B cell (primary cell): ENCODE measurements at regions not wholly inside any gene's neighbourhood (a gene's known extent, or its start where the extent isn't known, plus 50 kb on each side); places are given as distances from the start of the nearest gene placed in this dataset.

ENCODE experiments used
- ATAC-seq: fragments of 200-7000 bp; cut with Tn5 transposase; one replicate; pipeline ENCODE4 v1.10.0; 2021; ENCODE audit warnings: low read depth, mild to moderate bottlenecking, moderate number of reproducible peaks, moderate library complexity
- CTCF ChIA-PET: fragments of 350-600 bp; sonication (Branson Sonifier 250); formaldehyde crosslinking; loops from one replicate; lab custom pipeline; 2021; ENCODE audit warnings: antibody characterized with exemption, inconsistent platforms; lab: Charles Lee
- POLR2A ChIA-PET: fragments of 350-600 bp; sonication (Branson Sonifier 250); formaldehyde crosslinking; loops from one replicate; lab custom pipeline; 2021; ENCODE audit warnings: antibody characterized with exemption; lab: Charles Lee
- DNase-seq: peaks from one replicate; pipeline ENCODE4 v3.0.0; 2013
- H2AFZ ChIP-seq: 2 replicates; pipeline ENCODE4 v1.6.1; 2012; ENCODE audit warnings: mild to moderate bottlenecking, low read depth, low read length; ENCODE audit not compliant: insufficient read depth, poor library complexity, severe bottlenecking
- H3K27ac ChIP-seq, 2 donors: 1 replicate in 1 of 2; 2 replicates in 1 of 2; pipeline ENCODE4 v1.5.1; 2012 to 2013; ENCODE audit warnings: low read length in 2 of 2, mild to moderate bottlenecking in 2 of 2, moderate library complexity in 1 of 2
- H3K27me3 ChIP-seq, 4 experiments: fragments of 200-600 bp in 1 of 4; sonication (generic) in 1 of 4; replicated peaks in 1 of 4; 1 replicate in 2 of 4; 2 replicates in 2 of 4; pipeline versions ENCODE4 v1.6.1 to v1.7.0; 2013 to 2016; ENCODE audit warnings: low read length in 3 of 4, mild to moderate bottlenecking in 2 of 4, mixed read lengths in 1 of 4, moderate library complexity in 1 of 4; ENCODE audit not compliant: insufficient read depth in 4 of 4, control insufficient read depth in 3 of 4; ENCODE audit errors: control extremely low read depth in 1 of 4
- H3K36me3 ChIP-seq, 2 experiments: replicated peaks in 1 of 2; 1 replicate in 1 of 2; 2 replicates in 1 of 2; pipeline versions ENCODE4 v1.6.1 to v1.7.1; 2013; ENCODE audit warnings: low read length in 1 of 2; ENCODE audit not compliant: insufficient read depth in 2 of 2, control insufficient read depth in 1 of 2; ENCODE audit errors: control extremely low read depth in 1 of 2, extremely low read depth in 1 of 2
- H3K4me1 ChIP-seq, 2 donors: fragments of 200-600 bp in 1 of 2; sonication (generic) in 1 of 2; 1 replicate in 1 of 2; 2 replicates in 1 of 2; pipeline versions ENCODE4 v1.5.1 to v1.6.1; 2013 to 2017; ENCODE audit warnings: low read length in 2 of 2; ENCODE audit not compliant: control insufficient read depth in 2 of 2, insufficient read depth in 2 of 2
- H3K4me2 ChIP-seq: replicated peaks from 2 replicates; pipeline ENCODE3; 2012; ENCODE audit warnings: mild to moderate bottlenecking, low read depth, low read length; ENCODE audit not compliant: poor library complexity, severe bottlenecking
- H3K4me3 ChIP-seq, 5 experiments: fragments of 200-600 bp in 1 of 5; sonication (generic) in 1 of 5; 1 replicate in 3 of 5; 2 replicates in 2 of 5; pipeline versions ENCODE4 v1.5.1 to v1.7.0; 2011 to 2016; ENCODE audit warnings: low read length in 4 of 5, mild to moderate bottlenecking in 4 of 5, low read depth in 2 of 5, control low read depth in 1 of 5, moderate library complexity in 1 of 5; ENCODE audit not compliant: insufficient read depth in 1 of 5; ENCODE audit errors: control extremely low read depth in 1 of 5, extremely low read depth in 1 of 5
- H3K79me2 ChIP-seq: fragments of 200-600 bp; sonication (generic); one replicate; pipeline ENCODE4 v1.6.0; 2016; ENCODE audit warnings: low read length; ENCODE audit not compliant: control insufficient read depth, insufficient read depth
- H3K9ac ChIP-seq: fragments of 200-600 bp; sonication (generic); 2 replicates; pipeline ENCODE4 v1.6.1; 2017; ENCODE audit warnings: mild to moderate bottlenecking, low read length, moderate library complexity
- H3K9me3 ChIP-seq, 3 donors: one replicate each; pipeline versions ENCODE4 v1.6.1 to v1.7.1; 2013; ENCODE audit warnings: low read length in 2 of 3; ENCODE audit not compliant: control insufficient read depth in 2 of 3, insufficient read depth in 1 of 3; ENCODE audit errors: control extremely low read depth in 1 of 3
- H4K20me1 ChIP-seq: 2 replicates; pipeline ENCODE4 v1.6.0; 2012; ENCODE audit warnings: mild to moderate bottlenecking, low read length; ENCODE audit not compliant: insufficient read depth, control insufficient read depth, poor library complexity, severe bottlenecking
- H3K27ac Mint-ChIP-seq: one replicate; pipeline ENCODE4 v1.8.0; 2021; ENCODE audit warnings: mixed read lengths
- H3K27me3 Mint-ChIP-seq: one replicate; pipeline ENCODE4 v1.8.0; 2021; ENCODE audit warnings: mixed read lengths
- H3K4me1 Mint-ChIP-seq: one replicate; pipeline ENCODE4 v1.8.0; 2021; ENCODE audit warnings: mixed read lengths
- H3K4me3 Mint-ChIP-seq: one replicate; pipeline ENCODE4 v1.8.0; 2021; ENCODE audit warnings: mixed read lengths
- H3K9me3 Mint-ChIP-seq: one replicate; pipeline ENCODE4 v1.8.0; 2022; ENCODE audit warnings: mixed read lengths; ENCODE audit not compliant: insufficient read depth
- EZH2 ChIP-seq: IDR thresholded peaks from 2 replicates; pipeline ENCODE4 v1.6.1; 2012; ENCODE audit warnings: borderline replicate concordance, low read depth, mild to moderate bottlenecking, moderate library complexity, low read length; ENCODE audit not compliant: insufficient read depth, poor library complexity, severe bottlenecking
- WGBS: methylation state at CpG from one replicate; pipeline ENCODE4 v1.1.5; 2013; ENCODE audit warnings: missing lambda C conversion rate; ENCODE audit not compliant: insufficient coverage; 5-methylcytosine and 5-hydroxymethylcytosine counted together
- intact Hi-C: fragments of 100-400 bp; cut with micrococcal nuclease; formaldehyde crosslinking; loops from one replicate; pipeline ENCODE4 v1.10.0; 2022
- TF ChIP-seq, protein P1 (sequence below): fragments of 200-600 bp; IDR thresholded peaks from one replicate; pipeline ENCODE4 v1.8.0; 2022; ENCODE audit warnings: antibody characterized with exemption, mild to moderate bottlenecking

GRCh38 chr15:96440978-96441377 lies 110.5 kb downstream of the NR2F2 start:
- intact Hi-C loops = no loop called here
- TF ChIP-seq, protein P1, sequence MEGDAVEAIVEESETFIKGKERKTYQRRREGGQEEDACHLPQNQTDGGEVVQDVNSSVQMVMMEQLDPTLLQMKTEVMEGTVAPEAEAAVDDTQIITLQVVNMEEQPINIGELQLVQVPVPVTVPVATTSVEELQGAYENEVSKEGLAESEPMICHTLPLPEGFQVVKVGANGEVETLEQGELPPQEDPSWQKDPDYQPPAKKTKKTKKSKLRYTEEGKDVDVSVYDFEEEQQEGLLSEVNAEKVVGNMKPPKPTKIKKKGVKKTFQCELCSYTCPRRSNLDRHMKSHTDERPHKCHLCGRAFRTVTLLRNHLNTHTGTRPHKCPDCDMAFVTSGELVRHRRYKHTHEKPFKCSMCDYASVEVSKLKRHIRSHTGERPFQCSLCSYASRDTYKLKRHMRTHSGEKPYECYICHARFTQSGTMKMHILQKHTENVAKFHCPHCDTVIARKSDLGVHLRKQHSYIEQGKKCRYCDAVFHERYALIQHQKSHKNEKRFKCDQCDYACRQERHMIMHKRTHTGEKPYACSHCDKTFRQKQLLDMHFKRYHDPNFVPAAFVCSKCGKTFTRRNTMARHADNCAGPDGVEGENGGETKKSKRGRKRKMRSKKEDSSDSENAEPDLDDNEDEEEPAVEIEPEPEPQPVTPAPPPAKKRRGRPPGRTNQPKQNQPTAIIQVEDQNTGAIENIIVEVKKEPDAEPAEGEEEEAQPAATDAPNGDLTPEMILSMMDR = no peak
- no peak for TF ChIP-seq EZH2
- peaks cover 0 to 3% (median 0%) of the 10 kb centered on the region in 3 donors for H3K9me3 ChIP-seq
- Mint-ChIP-seq H3K27ac (no peak overlapping the region), H3K27me3 (no peaks in the 10 kb centered on the region), H3K4me3 (no peak overlapping the region), H3K4me1 (no peaks in the 10 kb centered on the region), H3K9me3 (peaks cover 3% of the 10 kb centered on the region)
- DNase-seq (no peak), ATAC-seq (no peak)
- H3K4me1 ChIP-seq = no peaks in the 10 kb centered on the region
- H4K20me1 ChIP-seq = no peaks in the 10 kb centered on the region
- H3K27me3 ChIP-seq = no peaks in the 10 kb centered on the region
- ChIA-PET POLR2A (no interaction called here), CTCF (no interaction called here)
- 82% methylated on average over 3 of the region's 4 CpGs for WGBS
- no peak overlapping the region for H3K4me3 ChIP-seq
- no peak overlapping the region for H3K27ac ChIP-seq
- H3K36me3 ChIP-seq = no peaks in the 10 kb centered on the region
- H3K4me2 ChIP-seq = no peak overlapping the region
- H3K9ac ChIP-seq = no peak overlapping the region
- no peak overlapping the region for H2AFZ ChIP-seq
- no peaks in the 10 kb centered on the region for H3K79me2 ChIP-seq

DNA sequence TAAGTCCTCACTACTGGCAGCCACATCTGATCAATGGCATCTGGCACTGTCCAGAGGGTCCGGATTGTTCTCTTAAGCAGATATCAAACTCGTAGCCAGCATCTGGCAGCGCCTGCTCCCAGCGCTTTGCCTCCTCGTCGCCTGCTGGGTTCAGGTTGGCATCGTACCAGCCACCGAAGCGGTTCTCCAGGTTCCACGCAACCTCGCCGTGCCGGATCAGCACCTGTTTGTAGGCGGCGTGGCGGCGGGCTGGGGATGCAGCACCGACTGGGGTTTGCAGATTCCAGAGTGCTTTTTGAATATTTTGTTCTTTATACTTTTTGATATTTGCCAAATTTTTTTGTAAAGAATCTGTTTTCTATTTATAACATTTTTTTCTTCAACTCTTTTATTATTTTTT lies 111.6 kb downstream of the NR2F2 start:
- H4K20me1 ChIP-seq = no peaks in the 10 kb centered on the region
- no peaks in the 10 kb centered on the region for H3K27me3 ChIP-seq
- no peaks in the 10 kb centered on the region for H3K79me2 ChIP-seq
- H3K36me3 ChIP-seq = no peaks in the 10 kb centered on the region
- Mint-ChIP-seq H3K4me3 (no peak overlapping the region), H3K27me3 (no peaks in the 10 kb centered on the region), H3K9me3 (peaks cover 3% of the 10 kb centered on the region), H3K4me1 (no peaks in the 10 kb centered on the region), H3K27ac (no peak overlapping the region)
- no peak overlapping the region for H3K4me3 ChIP-seq
- no peak overlapping the region for H3K9ac ChIP-seq
- no peaks in the 10 kb centered on the region for H3K4me1 ChIP-seq
- WGBS = 95% methylated on average over 6 of the region's 18 CpGs
- ChIA-PET POLR2A (no interaction called here), CTCF (no interaction called here)
- peaks cover 0 to 3% (median 0%) of the 10 kb centered on the region in 3 donors for H3K9me3 ChIP-seq
- ATAC-seq (no peak), DNase-seq (no peak)
- TF ChIP-seq, protein P1 = no peak
- TF ChIP-seq EZH2 = no peak
- H2AFZ ChIP-seq = no peak overlapping the region
- H3K4me2 ChIP-seq = no peak overlapping the region
- intact Hi-C loops = no loop called here
- H3K27ac ChIP-seq = no peak overlapping the region
